ENCODE measurements at regions not wholly inside any gene's neighbourhood (a gene's known extent, or its start where the extent isn't known, plus 50 kb on each side); places are given as distances from the start of the nearest gene placed in this dataset.
"Not testable (repeated sequence)": the region's sequence is repeated elsewhere in the genome, so short reads cannot be mapped to it uniquely, and the experiment has no call there.

DNA sequence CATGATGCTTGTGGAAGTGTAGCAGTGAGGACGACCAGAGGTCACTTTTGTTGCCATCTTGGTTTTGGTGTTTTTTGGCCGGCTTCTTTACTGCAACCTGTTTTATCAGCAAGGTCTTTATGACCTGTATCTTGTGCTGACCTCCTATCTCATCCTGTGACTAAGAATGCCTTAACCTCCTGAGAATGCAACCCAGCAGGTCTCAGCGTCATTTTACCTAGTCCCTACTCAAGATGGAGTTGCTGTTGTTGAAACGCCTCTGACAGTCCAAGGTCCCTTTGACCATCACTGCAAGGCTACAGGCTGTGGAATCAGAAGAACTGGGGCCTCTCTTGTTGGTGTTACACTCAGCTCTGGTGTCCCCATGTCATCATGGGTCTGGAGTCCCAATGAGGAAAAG is 61.5 kb upstream of the ADRA1D start:
- TF ChIP-seq, protein P1, sequence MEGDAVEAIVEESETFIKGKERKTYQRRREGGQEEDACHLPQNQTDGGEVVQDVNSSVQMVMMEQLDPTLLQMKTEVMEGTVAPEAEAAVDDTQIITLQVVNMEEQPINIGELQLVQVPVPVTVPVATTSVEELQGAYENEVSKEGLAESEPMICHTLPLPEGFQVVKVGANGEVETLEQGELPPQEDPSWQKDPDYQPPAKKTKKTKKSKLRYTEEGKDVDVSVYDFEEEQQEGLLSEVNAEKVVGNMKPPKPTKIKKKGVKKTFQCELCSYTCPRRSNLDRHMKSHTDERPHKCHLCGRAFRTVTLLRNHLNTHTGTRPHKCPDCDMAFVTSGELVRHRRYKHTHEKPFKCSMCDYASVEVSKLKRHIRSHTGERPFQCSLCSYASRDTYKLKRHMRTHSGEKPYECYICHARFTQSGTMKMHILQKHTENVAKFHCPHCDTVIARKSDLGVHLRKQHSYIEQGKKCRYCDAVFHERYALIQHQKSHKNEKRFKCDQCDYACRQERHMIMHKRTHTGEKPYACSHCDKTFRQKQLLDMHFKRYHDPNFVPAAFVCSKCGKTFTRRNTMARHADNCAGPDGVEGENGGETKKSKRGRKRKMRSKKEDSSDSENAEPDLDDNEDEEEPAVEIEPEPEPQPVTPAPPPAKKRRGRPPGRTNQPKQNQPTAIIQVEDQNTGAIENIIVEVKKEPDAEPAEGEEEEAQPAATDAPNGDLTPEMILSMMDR (IDR thresholded peaks at IDR 0.05) = not testable (repeated sequence)
- TF ChIP-seq GABPA (IDR thresholded peaks at IDR 0.05; ENCODE audit: low read depth); RFX5 (IDR thresholded peaks at IDR 0.05; ENCODE audit: low read length); RXRA (IDR thresholded peaks at IDR 0.05; ENCODE audit: borderline replicate concordance, low read depth); CHD2 (IDR thresholded peaks at IDR 0.05; ENCODE audit: low read length, partially characterized antibody); TAF1 (IDR thresholded peaks at IDR 0.05; ENCODE audit: borderline replicate concordance, low read depth, low read length); SIN3A (IDR thresholded peaks at IDR 0.05; ENCODE audit: borderline replicate concordance, low read depth, low read length); RAD21 (IDR thresholded peaks at IDR 0.05; ENCODE audit: low read length); EZH2phosphoT487 (IDR thresholded peaks at IDR 0.05; ENCODE audit: borderline replicate concordance, low read depth); EP300 (IDR thresholded peaks at IDR 0.05; ENCODE audit: borderline replicate concordance in 1 of 2, low read depth in 1 of 2, low read length in 1 of 2); ELF1 (IDR thresholded peaks at IDR 0.05): not testable (repeated sequence)
- TF ChIP-seq, protein P2, sequence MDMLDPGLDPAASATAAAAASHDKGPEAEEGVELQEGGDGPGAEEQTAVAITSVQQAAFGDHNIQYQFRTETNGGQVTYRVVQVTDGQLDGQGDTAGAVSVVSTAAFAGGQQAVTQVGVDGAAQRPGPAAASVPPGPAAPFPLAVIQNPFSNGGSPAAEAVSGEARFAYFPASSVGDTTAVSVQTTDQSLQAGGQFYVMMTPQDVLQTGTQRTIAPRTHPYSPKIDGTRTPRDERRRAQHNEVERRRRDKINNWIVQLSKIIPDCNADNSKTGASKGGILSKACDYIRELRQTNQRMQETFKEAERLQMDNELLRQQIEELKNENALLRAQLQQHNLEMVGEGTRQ (IDR thresholded peaks at IDR 0.05; ENCODE audit: borderline replicate concordance, low read depth, low read length) = not testable (repeated sequence)
- TF ChIP-seq, protein P3, sequence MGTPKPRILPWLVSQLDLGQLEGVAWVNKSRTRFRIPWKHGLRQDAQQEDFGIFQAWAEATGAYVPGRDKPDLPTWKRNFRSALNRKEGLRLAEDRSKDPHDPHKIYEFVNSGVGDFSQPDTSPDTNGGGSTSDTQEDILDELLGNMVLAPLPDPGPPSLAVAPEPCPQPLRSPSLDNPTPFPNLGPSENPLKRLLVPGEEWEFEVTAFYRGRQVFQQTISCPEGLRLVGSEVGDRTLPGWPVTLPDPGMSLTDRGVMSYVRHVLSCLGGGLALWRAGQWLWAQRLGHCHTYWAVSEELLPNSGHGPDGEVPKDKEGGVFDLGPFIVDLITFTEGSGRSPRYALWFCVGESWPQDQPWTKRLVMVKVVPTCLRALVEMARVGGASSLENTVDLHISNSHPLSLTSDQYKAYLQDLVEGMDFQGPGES (IDR thresholded peaks at IDR 0.05; ENCODE audit: low read depth, low read length) = not testable (repeated sequence)
- TF ChIP-seq, protein P4, sequence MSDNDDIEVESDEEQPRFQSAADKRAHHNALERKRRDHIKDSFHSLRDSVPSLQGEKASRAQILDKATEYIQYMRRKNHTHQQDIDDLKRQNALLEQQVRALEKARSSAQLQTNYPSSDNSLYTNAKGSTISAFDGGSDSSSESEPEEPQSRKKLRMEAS (IDR thresholded peaks at IDR 0.05; ENCODE audit: low read depth) = not testable (repeated sequence)

Measured in SK-N-SH (cell line).